Dermis blood vessel endothelial cell (primary cell): ENCODE measurements at regions not wholly inside any gene's neighbourhood (a gene's known extent, or its start where the extent isn't known, plus 50 kb on each side); places are given as distances from the start of the nearest gene placed in this dataset.

Experiments
- DNase-seq: peaks from one replicate; pipeline ENCODE4 v3.0.0; 2010

DNA sequence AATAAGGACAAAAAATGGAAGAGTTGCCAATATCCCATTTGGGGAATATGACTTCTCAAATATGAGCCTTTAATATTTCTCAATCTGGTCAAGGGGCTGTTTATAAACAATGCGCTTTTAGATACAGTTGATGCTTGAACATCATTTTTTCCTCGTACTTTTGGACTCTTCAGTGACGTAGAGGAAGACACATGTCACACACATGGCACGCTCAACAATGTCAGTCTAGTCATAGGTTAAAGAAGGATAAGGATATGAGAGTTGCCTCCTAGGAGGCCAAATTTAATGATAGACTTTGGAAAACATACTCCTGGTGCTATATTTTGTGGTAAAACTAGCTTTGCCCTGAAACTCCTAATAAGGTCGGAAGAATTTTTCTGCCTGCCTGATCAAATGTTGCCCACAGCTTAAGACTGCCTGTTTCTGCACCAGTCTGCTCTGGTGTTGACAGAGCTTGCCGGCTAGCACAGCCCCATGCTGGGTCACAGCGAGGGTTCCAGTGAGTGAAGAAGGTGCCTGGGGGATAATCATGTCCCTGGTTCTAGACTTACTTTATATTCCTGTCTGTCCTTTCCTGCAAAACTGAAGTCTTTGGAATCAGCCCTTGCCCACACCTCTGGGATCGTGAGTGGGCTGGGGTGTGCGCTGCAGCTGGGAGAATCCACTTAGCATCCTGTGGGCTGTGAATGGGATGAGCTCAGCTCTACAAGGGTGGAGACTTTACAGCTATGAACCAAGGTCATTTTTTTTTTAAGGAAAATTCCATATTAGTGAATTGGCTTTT, 230.8 kb upstream of the IRX4 start:
- DNase-seq: no peak

DNA sequence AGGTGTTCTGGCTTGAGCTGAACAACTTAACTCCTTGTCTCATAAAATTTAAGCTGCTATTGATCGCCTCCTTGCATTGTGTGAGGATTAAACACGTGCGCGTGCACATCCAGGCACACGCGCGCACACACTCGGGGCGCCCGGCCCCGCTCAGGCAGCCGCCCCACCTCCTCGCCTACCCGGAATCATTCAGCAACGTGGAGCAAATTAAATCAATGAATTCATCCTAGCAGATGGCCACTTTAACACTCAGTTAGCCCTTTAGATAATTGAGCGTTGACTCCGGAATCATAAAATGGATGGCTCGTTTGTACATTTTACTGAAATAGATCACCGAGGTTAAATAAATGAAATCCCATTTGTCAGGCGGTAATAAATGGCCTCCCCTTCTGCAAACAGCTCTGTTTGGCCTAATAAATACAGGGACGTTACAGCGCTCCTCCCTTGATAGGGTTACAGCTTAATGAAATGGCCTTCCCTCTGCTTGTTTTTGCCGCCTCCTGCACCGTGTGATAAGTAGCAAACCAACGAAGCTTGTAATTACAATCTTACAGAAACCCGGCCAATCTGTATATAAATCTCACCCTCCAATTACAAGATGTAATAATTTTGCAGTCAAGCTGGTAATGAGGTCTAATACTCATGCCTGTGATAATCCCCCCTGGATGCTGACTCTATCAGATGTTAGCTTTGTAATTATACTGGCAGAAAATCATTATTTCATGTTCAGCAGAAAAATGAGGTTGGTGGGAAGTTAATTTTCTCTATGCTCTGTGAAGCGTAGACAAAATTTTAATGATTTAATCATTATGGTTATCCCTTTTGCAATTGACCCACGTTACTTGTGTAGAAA, 229.7 kb upstream of the IRX4 start:
- DNase-seq: no peak

DNA sequence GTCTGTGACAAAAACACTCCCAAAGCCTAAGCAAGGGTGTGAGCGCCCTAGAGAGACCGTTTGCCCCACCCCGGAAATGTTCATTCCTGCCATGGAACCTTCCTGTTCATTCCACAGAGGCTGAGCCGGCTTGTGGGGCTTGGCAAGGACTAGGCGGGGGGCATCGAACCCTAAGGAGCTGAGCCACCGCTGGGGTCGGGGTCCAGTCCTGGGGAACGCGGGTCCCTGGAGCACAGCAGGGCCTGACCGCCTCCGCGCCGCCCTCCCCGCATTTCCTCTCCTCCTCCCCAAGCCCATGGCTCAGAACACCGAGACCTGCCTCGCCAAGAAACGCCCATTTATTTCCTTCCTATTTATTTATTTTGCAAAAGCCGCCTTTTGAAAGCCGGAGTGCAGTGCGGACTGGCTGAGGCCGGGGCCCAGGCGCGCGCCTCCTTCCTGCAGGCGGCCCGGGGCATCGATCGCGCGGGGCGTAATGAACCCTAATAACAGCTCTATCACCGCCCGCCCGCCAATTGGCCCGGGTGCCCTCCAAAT, 228.9 kb upstream of the IRX4 start:
- no peak for DNase-seq

DNA sequence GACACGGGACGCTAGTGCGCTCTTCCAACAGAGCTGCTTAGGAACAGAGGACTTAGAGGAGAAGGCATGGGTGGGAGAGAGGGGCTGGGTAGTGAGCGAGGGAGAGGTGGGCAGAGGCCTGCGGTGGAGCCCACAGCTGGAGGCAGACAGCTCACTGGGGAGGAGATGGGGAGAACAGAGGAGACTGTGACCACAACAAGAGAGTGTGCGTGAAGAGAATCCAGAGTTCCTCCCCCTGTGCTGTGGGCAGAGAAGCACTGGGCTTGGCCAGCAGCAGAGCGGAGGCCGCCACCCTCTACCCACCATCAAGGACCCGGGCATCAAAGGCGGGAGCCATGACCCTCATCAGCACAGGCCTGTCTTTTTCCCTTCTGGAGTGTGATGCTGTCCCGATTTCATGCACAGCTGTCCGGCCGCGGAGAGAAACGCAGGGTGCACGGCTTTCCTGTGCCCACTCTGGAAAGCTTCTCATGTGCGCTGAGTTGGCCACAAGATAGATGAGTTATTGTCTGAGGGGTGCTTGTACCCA, 228.3 kb upstream of the IRX4 start:
- no peak for DNase-seq

DNA sequence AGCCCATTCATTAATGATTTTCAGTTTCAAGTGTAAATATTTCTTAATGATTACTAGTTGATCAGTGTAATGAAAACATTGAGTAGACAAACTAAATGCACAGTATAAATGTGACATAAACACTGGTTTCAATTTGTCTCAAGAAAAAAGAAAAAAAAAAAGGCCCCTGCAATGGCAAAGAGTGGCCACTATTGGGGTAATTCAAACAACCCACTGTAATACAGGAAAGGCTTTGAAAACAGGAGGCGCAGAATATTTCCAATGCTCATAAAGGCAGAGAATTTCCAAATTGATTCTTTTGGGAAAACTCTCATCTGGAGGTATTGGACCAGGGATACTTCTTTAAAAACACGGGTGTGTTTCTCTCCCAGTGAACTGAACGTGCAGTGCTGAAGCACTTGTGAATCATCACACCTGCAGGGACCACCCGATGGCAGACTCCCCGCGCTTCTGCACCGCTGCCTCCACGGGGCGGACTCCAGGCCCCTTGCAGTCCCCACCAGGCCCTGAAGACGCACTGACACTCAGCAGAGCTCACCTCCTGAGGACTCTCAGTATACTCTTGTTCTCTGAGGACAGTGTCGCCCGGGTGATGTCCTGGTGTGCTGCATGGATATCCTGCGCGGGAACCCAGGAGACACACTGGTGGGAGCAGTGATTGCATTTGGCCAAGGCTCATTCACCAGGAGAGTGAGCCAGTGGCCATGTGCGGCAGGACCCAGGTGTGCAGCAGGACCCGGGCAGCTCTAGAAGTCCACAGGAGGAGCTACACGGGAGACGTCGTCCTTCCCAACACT, 227.6 kb upstream of the IRX4 start:
- no peak for DNase-seq

DNA sequence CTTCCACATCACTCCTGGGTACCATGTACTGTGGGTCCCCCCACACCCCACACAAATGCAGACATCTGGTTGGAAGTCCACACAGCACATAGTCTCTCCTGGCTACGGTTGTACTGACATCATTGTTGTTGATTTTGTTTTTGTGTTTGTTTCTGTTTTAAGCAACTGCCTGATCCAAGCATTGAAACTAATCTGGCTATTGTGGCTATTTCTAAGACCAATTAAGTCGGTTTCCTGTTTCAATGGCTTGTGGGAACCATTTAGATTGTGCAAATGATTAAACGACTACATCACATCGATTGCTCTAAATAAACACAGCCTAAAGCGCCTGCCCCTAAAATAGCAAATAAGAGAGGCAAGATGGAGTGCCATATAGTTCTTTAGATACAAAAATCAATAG, 226.8 kb upstream of the IRX4 start:
- DNase-seq: no peak

DNA sequence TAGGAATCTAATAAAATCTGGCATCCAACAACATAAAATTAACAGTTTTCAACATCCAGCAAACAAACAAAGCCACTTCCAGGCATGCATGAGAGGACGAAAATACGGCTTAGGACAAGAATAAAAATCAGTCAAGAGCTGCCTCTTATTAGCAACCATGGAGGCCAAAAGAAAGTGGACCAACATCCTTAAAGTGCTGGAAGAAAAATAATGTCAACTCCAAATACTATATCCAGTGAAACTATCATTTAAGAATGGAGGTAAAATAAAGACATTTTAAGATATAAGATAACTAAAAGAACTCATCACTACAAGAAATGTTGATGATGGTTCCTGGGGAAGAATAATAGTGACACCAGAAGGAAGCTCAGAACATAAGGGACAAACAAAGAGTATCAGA, 224.0 kb upstream of the IRX4 start:
- no peak for DNase-seq

DNA sequence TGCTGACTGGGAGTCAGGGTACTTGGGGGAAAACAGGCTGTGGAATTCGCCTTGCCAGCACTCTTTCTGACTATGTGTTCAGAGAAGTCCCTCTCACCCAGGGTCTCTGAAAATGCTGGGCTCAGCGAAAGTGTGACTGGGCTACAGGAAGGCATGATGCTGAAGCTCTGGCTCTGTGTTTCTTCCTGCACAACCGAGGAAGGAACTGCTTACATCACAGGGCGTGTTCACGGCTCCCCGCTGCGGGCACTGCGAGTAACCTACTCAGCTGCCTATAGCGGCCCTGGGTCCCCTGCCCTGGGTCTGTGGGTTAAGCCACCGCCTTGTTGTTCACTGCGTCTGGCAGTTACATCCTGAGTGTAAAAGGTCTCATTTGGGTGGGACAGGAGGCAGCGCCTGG, 222.4 kb upstream of the IRX4 start:
- DNase-seq: peak; percentile 48

DNA sequence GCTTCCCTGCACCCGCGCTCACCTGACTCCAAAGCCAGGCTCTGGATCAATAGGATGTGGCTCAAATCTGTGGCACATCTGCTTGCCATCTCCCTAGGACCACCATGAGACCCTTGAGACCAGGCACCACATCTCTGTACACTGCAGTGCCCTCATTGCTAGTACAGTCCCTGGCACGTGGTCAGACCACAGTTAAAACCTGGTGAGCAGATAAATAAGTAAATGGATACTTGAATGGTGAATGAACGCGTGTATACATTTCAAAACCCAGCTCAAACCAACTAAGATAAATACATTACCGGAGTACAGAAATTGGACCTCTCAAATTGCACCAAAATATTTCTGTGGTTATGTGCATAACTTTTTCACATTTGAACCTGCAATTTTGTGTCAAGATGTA, 221.2 kb upstream of the IRX4 start:
- no peak for DNase-seq

DNA sequence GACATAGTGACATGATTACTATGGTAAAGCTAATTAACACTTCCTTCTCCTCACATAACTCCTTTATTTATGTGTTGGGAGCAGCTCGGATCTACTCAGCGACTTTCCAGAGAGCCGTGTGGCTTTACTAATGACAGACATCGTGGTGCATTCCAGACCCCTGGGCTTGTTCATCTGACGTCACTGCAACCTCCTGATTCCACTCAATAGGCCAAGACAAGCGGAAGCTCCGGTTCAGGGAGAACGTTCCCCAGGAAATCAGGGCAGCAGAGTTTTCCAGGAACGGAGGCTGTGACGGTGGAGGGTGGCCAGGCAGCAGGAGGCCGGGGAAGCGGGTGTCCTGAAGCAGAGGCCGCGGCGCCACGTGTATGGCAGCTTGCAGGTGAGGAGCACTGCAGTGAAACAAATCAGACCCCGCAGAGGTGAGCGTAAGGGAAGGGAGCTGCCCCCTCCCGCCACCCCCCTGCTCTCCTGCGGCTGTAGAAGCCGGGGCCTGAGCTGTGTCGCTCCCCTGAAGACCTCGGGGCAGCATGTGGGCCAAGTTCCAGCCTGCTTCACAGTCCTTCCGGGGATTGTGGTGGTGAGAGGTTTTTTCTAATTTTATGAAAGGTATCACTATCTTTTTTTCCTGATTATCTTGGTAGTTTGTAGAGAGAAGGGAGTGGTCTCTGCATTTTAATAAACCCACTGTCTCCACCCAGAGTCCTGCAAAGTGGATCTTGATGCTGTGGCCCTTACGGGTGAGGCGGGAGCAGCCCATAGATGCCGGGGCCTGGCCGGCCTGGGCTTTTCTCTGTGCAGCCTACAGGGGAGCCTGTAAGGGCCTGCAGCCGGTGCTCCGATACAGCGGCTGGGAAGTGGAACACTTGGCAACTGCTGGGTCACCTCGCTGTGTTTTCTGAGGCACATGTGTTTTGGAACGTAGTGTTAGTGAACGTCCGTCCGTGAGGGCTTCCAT, 220.4 kb upstream of the IRX4 start:
- DNase-seq: no peak

DNA sequence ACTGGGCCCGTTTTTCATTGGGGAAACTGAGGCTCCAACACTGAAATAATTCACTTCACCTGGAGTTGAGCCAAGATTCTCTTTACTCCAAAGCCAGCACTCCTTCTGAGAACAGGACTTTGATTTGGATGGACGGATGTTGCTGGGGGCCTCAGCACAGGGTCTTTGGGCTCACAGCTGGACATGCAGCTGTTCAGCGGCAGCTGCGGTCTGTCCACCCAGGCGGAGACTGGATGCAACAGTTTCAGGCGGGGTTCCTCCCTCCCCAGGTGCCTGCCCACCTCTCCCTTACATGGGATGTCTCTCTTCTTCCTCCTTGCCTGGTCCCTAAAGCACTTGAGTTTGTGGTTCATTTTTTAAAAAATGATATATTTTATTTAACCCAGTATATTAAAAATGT, 219.0 kb upstream of the IRX4 start:
- DNase-seq: no peak

DNA sequence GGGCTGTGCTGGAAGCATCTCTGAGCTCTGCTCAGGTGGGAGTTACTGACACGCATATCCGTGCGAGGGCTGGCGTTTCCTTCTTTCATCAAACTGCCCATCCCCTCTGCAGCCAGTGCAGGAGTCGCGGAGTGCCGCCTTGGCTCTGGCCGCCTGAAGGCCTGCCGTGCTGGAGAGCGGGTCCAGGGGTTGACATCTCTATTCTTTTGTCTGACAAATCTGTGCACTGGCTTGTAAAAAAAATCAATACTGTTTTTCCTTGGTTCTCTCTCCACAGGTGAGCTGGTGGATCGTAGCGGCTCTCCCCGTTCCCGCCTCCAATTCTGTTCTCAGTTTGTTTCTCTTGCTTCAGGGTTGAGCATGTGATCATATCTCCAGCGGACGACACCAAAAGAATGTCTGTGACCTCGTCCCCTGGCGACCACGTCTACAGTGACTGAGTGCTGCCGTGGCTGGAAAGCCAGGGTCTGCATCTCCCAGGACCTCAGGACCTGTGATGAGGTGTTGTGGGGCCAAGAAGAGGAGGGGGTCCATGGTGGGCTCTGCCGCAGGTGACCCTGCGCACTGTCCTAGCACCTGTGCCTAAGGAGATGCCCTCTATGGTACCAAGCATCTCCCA, 214.3 kb upstream of the IRX4 start:
- DNase-seq: no peak

DNA sequence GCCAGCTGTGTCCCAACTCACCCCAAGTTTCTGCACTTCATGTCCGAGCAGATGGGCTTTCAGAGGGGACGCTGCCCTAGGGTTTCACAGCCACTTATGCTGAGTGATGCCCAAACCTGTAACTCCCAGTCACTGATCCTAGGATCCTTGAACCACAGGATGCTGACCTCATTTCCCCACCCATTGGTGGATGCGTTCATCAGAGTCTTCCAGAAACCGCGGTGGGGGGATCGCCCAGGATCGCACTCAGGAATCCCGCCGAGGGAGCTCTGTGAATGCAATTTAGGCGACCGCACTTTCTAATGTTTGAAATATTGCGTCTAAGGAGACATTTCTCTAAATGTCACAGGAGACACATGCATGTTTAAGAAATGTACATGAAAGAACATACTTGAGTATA, 212.3 kb upstream of the IRX4 start:
- no peak for DNase-seq

DNA sequence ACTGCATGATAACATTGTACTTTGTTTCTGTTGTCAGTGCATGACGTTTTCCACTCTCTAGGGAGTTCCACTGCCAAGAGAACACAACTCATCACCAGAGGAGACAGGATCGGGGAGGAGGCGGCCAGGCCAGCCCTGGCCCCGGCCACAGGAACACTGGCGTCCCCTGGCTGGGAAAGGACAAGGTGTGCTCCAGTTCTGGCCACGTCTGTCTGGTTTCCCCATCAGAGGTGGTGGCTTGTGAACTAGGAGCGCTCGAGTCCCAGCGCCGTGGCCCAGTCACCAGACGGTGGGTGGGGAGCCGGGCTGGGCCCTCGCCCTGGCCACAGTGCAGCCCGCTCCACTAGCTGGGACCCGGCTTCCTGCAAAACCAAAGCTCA, 211.9 kb upstream of the IRX4 start:
- no peak for DNase-seq

DNA sequence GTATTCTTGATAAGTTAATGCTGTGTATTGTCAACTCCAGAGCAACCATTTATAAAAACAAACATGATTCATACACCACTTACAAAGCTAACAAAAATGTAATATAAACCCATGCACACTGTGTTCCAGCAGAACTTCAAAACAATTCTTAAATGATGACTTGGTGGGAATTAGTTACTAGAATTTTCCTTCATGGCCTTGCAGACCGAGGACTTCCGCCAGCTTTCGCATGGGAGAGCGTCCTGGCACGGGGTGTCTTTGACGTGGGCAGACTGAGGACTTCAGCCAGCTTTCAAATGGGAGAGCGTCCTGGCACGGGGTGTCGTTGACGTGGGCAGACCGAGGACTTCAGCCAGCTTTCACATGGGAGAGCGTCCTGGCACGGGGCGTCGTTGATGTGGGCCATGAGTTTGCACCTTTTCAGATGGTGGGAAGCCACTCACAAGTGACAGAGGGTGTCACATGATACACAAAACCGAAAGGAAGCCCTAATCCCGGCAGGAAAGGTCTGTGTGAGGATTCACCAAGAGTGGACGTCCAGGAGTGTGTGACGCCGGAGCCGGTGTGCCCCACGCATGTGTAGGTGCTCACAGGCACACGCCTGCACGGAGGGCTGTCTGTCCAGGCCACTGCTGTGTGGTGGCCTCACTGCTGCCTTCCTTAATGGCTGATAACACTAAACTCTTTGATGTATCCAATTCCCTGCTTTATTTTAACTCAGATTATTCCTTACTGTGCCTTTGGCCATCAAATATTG, 211.3 kb upstream of the IRX4 start:
- peak; percentile 67 for DNase-seq

DNA sequence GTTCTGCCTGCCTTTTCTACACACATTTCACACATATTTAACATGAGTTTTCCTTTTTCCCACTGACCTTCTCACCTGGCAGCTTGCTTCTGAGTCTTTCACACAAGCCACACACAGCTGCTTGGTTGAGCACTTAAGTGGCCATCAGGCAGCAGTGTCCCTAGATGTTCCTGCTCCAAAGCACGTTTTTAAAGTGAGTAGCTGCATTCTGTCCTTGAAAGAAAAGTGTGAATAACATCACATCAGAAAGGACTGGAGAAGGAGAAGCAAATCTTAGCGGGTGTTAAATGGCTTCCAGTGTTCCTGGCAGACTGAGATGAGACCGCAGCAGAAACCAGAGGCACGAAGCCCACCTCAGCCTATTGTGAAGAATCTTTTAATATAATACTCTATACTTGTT, 209.2 kb upstream of the IRX4 start:
- no peak for DNase-seq

DNA sequence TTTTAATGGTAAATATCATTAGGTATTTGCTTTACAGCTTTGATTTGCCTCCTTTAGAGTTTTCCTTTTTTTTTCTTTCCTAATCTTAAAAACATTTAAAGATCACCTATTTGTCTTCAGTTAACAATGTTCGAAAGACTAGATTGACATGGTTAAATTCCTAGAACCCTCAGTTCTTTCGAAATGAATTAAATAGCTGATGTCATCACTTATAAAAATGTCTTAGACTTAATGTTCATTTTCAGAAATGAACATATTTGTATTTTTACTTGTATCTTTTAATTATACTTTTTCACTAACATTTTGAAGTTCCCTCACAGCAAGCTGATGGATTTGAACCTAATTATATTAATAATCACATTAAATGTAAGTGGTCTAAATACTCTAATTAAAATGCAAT, 205.3 kb upstream of the IRX4 start:
- DNase-seq: no peak

DNA sequence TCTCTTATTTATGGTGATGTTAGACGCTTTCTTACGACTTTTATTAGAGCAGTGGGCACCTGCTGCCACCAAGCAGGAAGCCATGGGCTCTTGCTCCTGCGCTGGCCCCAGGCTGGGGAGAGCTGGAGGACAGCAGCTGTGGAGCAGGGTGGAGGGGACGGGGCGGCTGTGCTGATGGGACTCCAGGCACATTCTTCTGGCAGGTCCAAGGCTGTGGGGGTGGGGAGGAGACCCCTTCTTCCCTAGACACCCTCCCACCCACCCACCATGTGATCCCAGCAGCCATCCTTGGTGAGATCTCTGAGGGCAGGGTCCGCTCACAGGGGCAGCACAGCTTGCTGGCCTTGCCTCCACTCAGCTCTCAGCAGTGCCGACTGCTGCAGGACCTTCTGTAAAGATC, 192.6 kb upstream of the IRX4 start:
- no peak for DNase-seq

DNA sequence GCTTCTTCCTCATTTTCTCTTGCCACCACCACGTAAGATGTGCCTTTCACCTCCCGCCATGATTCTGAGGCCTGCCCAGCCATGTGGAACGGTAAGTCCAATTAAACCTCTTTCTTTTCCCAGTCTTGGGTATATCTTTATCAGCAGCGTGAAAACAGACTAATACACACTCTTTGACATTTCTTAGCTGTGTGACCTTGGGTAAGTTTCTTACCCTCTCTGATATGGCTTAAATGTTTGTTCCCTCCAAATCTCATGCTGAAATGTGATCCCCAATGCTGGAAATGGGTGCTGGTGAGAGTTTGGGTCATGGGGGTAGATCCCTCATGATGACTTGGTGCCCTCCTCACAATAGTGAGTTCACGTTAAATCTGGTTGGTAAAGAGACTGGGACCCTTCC, 188.8 kb upstream of the IRX4 start:
- DNase-seq: no peak

DNA sequence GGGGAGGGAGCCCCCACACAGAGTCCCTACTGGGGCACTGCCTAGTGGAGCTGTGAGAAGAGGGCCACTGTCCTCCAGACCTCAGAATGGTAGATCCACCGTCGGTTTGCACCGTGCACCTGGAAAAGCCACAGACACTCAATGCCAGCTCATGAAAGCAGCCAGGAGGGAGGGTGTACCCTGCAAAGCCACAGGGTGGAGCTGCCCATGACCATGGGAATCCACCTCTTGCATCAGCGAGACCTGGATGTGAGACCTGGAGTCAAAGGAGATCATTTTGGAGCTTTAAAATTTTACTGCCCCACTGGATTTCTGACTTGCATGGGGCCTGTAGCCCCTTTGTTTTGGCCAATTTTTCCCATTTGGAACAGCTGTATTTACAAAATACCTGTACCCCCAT, 188.1 kb upstream of the IRX4 start:
- peak; percentile 31 for DNase-seq
